Aorta (tissue), 5 donors: ENCODE measurements at regions not wholly inside any gene's neighbourhood (a gene's known extent, or its start where the extent isn't known, plus 50 kb on each side); places are given as distances from the start of the nearest gene placed in this dataset.

Experiments used
- ATAC-seq: fragments of 200-7000 bp; cut with Tn5 transposase; one replicate; pipeline ENCODE4 v1.9.1; 2022; ENCODE audit warnings: moderate library complexity; ENCODE audit not compliant: low FRiP score
- DNase-seq, 2 donors: peaks; one replicate each; pipeline ENCODE4 v3.0.0-alpha.2; 2020
- H3K27ac ChIP-seq, 2 donors: one replicate each; pipeline ENCODE4 v1.5.1; 2013; ENCODE audit warnings: low read length in 2 of 2, mild to moderate bottlenecking in 2 of 2, moderate library complexity in 2 of 2, control low read depth in 1 of 2, inconsistent platforms in 1 of 2, low read depth in 1 of 2
- H3K27me3 ChIP-seq, 2 donors: one replicate each; pipeline ENCODE4 v1.6.1; 2013; ENCODE audit warnings: control low read depth in 1 of 2, low read length in 1 of 2, mild to moderate bottlenecking in 1 of 2, moderate library complexity in 1 of 2; ENCODE audit not compliant: insufficient read depth in 2 of 2, control insufficient read depth in 1 of 2
- H3K36me3 ChIP-seq, 2 donors: one replicate each; pipeline ENCODE4 v1.6.1; 2013; ENCODE audit warnings: control low read depth in 1 of 2, low read length in 1 of 2, mild to moderate bottlenecking in 1 of 2; ENCODE audit not compliant: insufficient read depth in 2 of 2, control insufficient read depth in 1 of 2
- H3K4me1 ChIP-seq, 2 donors: one replicate each; pipeline ENCODE4 v1.6.1; 2013; ENCODE audit warnings: low read length in 2 of 2, control low read depth in 1 of 2, mild to moderate bottlenecking in 1 of 2, moderate library complexity in 1 of 2; ENCODE audit not compliant: insufficient read depth in 2 of 2, control insufficient read depth in 1 of 2
- H3K4me3 ChIP-seq, 2 donors: one replicate each; pipeline ENCODE4 v1.5.1; 2013; ENCODE audit warnings: low read length in 2 of 2, control low read depth in 1 of 2, mild to moderate bottlenecking in 1 of 2
- H3K9me3 ChIP-seq: one replicate; pipeline ENCODE4 v1.6.1; 2013; ENCODE audit warnings: mild to moderate bottlenecking, low read length; ENCODE audit not compliant: control insufficient read depth
- WGBS, 2 donors: extraction: QIAGEN DNeasy Blood & Tissue Kit; methylation state at CpG; one replicate each; pipeline ENCODE4 v1.1.7; 2013; 5-methylcytosine and 5-hydroxymethylcytosine counted together
- intact Hi-C, 2 donors: fragments of 100-400 bp; cut with DNase I; formaldehyde crosslinking; loops; one replicate each; pipeline versions ENCODE4 v1.14.2 to v1.15.0; 2022
- donor health status: healthy with polysubstance abuse.
- donor health status: Bipolar disorder and iron deficiency.
- donor health status: DM: no; HTN: no; CAD: no.
- donor health status: DM: no; HTN: no; CAD: no.
- donor health status: DM: yes; HTN: yes; CAD: no.

DNA sequence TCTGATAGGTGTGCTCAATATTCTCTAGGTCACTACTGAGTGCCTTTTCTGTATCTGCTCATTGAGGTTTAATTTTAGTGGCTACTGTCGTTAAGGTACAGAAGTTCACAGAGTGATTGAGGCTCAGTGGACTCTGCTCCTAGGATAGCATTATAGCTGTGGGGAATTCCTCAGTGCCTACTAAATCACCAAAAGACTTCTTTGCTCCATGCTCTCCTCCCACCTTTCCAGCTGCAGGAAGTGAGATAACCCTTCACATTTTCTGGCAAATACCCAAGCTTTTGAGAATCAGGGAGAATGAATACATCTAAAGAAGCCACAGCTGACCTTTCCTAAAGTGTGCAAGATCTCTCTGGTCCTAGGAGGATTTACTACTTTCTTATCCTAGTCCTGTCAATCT lies 95.2 kb upstream of the FSIP2 start:
- H3K9me3 ChIP-seq: no peaks in the 10 kb centered on the region
- ATAC-seq: no peak
- H3K27ac ChIP-seq: no peak overlapping the region
- H3K4me1 ChIP-seq: no peaks in the 10 kb centered on the region
- 59 to 60% methylated on average over 1 of the region's 1 CpG for WGBS, 2 donors
- H3K36me3 ChIP-seq: no peaks in the 10 kb centered on the region
- intact Hi-C loops: no loop called here
- no peak overlapping the region for H3K4me3 ChIP-seq
- no peak for DNase-seq
- H3K27me3 ChIP-seq: no peaks in the 10 kb centered on the region

DNA sequence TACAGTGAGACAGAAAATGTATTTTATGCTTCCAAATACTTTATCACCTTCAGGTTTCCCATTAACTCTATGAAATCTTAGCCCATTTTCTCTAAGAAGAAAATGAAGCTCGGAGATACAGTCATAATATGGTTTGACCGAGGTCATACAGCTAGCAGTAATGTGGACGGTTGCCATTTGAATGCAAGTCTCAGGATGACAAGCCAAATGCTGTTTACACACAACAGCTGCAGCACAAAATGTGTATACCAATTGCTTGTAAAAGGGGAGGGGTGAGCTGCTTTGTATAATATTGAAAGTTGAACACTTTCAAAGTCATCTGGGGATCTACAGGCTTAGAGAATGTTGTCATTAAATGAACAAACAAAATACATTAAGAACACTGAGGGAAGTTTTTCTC lies 93.8 kb upstream of the FSIP2 start:
- intact Hi-C loops: no loop called here
- no peak for ATAC-seq
- WGBS, 2 donors: 43 to 55% methylated on average over 3 of the region's 3 CpGs

GRCh38 chr2:185645529-185645928 lies 93.1 kb upstream of the FSIP2 start:
- Histone ChIP-seq H3K36me3 (no peaks in the 10 kb centered on the region), H3K9me3 (no peaks in the 10 kb centered on the region), H3K4me3 (no peak overlapping the region), H3K4me1 (no peaks in the 10 kb centered on the region), H3K27me3 (no peaks in the 10 kb centered on the region), H3K27ac (no peak overlapping the region)
- 57 to 60% methylated on average over 1 of the region's 1 CpG for WGBS, 2 donors
- no peak for ATAC-seq
- intact Hi-C loops: no loop called here
- DNase-seq: no peak

More for the DNA sequence above, 93.8 kb upstream of the FSIP2 start:
- Histone ChIP-seq H3K27ac (no peak overlapping the region), H3K36me3 (no peaks in the 10 kb centered on the region), H3K4me3 (no peak overlapping the region), H3K4me1 (no peaks in the 10 kb centered on the region), H3K9me3 (no peaks in the 10 kb centered on the region), H3K27me3 (no peaks in the 10 kb centered on the region)
- DNase-seq: no peak

GRCh38 chr2:185658750-185659149 lies 79.9 kb upstream of the FSIP2 start:
- H3K4me1 ChIP-seq: no peaks in the 10 kb centered on the region
- 73 to 85% methylated on average over 2 of the region's 2 CpGs for whole genome bisulfite sequencing, 2 donors
- no peaks in the 10 kb centered on the region for H3K27me3 ChIP-seq
- no peaks in the 10 kb centered on the region for H3K36me3 ChIP-seq
- no peaks in the 10 kb centered on the region for H3K9me3 ChIP-seq
- H3K4me3 ChIP-seq: no peak overlapping the region
- H3K27ac ChIP-seq: no peak overlapping the region
- intact Hi-C loops: no loop called here
- ATAC-seq: no peak
- no peak for DNase-seq

DNA sequence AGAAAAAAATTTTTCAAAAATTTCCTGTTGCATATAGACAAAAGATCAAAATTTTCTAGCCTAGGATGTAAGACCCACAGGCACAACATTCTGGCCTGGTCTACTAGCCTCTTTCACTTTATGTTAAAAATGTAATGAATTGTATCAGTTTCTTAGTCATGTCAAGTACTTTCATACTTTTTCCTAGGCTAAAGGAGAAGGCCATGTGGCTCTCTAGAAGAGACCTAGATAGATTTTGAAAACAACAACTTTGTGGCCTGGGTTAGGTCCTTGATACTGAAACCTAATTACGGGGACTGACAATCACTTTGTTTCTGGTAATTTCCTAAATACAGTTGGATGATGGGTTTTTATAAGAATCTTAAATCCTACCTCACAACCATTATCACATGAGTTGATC lies 74.8 kb upstream of the FSIP2 start:
- WGBS, 2 donors: 91 to 92% methylated on average over 1 of the region's 1 CpG
- intact Hi-C loops: no loop called here
- ATAC-seq (no peak), DNase-seq (no peak)
- Histone ChIP-seq H3K4me1 (no peaks in the 10 kb centered on the region), H3K27ac (no peak overlapping the region), H3K36me3 (no peaks in the 10 kb centered on the region), H3K4me3 (no peak overlapping the region), H3K9me3 (no peaks in the 10 kb centered on the region), H3K27me3 (no peaks in the 10 kb centered on the region)

GRCh38 chr2:185664384-185664783 lies 74.2 kb upstream of the FSIP2 start:
- H3K27me3 ChIP-seq: no peaks in the 10 kb centered on the region
- intact Hi-C loops: no loop called here
- H3K27ac ChIP-seq: no peak overlapping the region
- no peaks in the 10 kb centered on the region for H3K4me1 ChIP-seq
- no peaks in the 10 kb centered on the region for H3K9me3 ChIP-seq
- no peak overlapping the region for H3K4me3 ChIP-seq
- WGBS, 2 donors: 78 to 87% methylated on average over 2 of the region's 2 CpGs
- DNase-seq (no peak), ATAC-seq (no peak)
- H3K36me3 ChIP-seq: no peaks in the 10 kb centered on the region

DNA sequence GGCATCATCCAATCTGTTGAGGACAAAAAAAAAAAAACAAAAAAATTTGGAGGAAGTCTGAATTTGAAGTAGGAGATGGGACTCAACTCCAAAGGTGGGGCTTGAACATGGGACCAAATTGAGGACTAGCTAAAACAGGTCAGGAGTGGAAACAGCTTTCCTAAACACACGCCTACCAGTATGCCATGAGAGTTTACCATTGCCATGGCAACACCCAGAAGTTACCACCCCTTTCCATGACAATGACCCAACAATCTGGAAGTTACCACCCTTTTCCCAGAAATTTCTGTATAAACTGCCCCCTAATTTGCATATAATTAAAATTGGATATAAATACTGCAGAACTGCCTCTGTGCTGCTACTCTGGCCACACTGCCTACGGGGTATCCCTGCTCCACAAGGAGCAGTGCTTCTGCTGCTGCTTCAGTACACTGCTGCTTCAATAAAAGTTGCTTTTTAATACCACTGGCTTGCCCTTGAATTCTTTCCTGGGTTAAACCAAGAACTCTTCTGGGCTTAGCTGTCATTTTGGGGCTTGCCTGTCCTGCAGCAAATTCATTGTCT lies 73.3 kb upstream of the FSIP2 start:
- Histone ChIP-seq H3K4me1 (no peaks in the 10 kb centered on the region), H3K4me3 (no peak overlapping the region), H3K27me3 (no peaks in the 10 kb centered on the region), H3K9me3 (no peaks in the 10 kb centered on the region), H3K27ac (no peak overlapping the region), H3K36me3 (no peaks in the 10 kb centered on the region)
- DNase-seq (no peak), ATAC-seq (no peak)
- intact Hi-C loops: no loop called here
- 75 to 80% methylated on average over 2 of the region's 2 CpGs for WGBS, 2 donors

GRCh38 chr2:185667452-185667851 lies 71.2 kb upstream of the FSIP2 start:
- no peaks in the 10 kb centered on the region for H3K9me3 ChIP-seq
- WGBS, 2 donors: 89 to 90% methylated on average over 2 of the region's 2 CpGs
- DNase-seq (no peak), ATAC-seq (no peak)
- no peak overlapping the region for H3K4me3 ChIP-seq
- intact Hi-C loops: no loop called here
- H3K4me1 ChIP-seq: no peaks in the 10 kb centered on the region
- no peaks in the 10 kb centered on the region for H3K27me3 ChIP-seq
- H3K27ac ChIP-seq: no peak overlapping the region
- no peaks in the 10 kb centered on the region for H3K36me3 ChIP-seq

DNA sequence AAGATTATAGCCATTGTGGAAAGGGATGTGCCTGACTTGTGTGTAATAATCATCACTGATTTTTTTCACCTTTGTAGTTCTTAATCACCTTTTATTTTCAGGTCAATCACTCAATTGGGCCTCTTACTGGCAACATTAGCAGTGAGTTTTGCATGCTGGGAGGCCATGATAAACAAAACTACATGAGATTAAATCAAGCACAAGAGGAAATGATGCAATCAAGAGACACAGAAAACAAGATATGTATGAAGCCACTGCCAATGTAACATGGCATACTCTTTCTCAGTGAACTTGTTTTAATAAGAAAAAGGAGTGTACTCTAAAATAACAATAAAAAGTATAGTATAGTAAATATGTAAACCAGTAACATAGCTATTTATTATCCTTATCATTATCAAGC lies 69.9 kb upstream of the FSIP2 start:
- no peak for DNase-seq
- intact Hi-C loops: no loop called here
- Histone ChIP-seq H3K36me3 (no peaks in the 10 kb centered on the region), H3K27me3 (no peaks in the 10 kb centered on the region), H3K4me1 (no peaks in the 10 kb centered on the region), H3K27ac (no peak overlapping the region), H3K4me3 (no peak overlapping the region), H3K9me3 (no peaks in the 10 kb centered on the region)
- no peak for ATAC-seq
